Suprapubic skin (tissue), 4 donors: ENCODE measurements at regions not wholly inside any gene's neighbourhood (a gene's known extent, or its start where the extent isn't known, plus 50 kb on each side); places are given as distances from the start of the nearest gene placed in this dataset.

Experiments
- DNase-seq, 2 donors: peaks; one replicate each; pipeline ENCODE4 v3.0.0-alpha.2; 2019; ENCODE audit warnings: low spot score in 2 of 2
- H3K27ac ChIP-seq: fragments of 200-600 bp; sonication (generic); one replicate; pipeline ENCODE4 v1.5.1; 2019
- H3K27me3 ChIP-seq: fragments of 200-600 bp; sonication (generic); one replicate; pipeline ENCODE4 v1.5.1; 2019
- H3K36me3 ChIP-seq: fragments of 200-600 bp; sonication (generic); one replicate; pipeline ENCODE4 v1.5.1; 2019
- H3K4me1 ChIP-seq: fragments of 200-600 bp; sonication (generic); one replicate; pipeline ENCODE4 v1.5.1; 2019
- H3K4me3 ChIP-seq: fragments of 200-600 bp; sonication (generic); one replicate; pipeline ENCODE4 v1.5.1; 2019; ENCODE audit warnings: mild to moderate bottlenecking
- H3K9me3 ChIP-seq: fragments of 200-600 bp; sonication (generic); one replicate; pipeline ENCODE4 v1.5.1; 2019
- EP300 ChIP-seq: sonication (generic); formaldehyde crosslinking; IDR thresholded peaks from one replicate; pipeline ENCODE4 v1.6.1; 2017; ENCODE audit warnings: antibody characterized with exemption
- POLR2A ChIP-seq, 2 donors: fragments of 450-650 bp; IDR thresholded peaks; one replicate each; pipeline ENCODE4 v1.6.1; 2017; ENCODE audit warnings: antibody characterized with exemption in 2 of 2, mild to moderate bottlenecking in 2 of 2, moderate library complexity in 2 of 2
- POLR2AphosphoS5 ChIP-seq, 3 donors: sonication (generic); formaldehyde crosslinking; IDR thresholded peaks; one replicate each; pipeline ENCODE4 v1.6.1; 2017; ENCODE audit warnings: antibody characterized with exemption in 3 of 3
- WGBS: methylation state at CpG from one replicate; pipeline ENCODE4 v1.1.5; 2018; 5-methylcytosine and 5-hydroxymethylcytosine counted together
- TF ChIP-seq, protein P1 (sequence below), 2 donors: fragments of 200-600 bp in 1 of 2; fragments of 450-650 bp in 1 of 2; sonication (generic) in 1 of 2; IDR thresholded peaks; one replicate each; pipeline ENCODE4 v1.5.1; 2016 to 2019; ENCODE audit warnings: antibody characterized with exemption in 2 of 2, mild to moderate bottlenecking in 1 of 2, moderate library complexity in 1 of 2

DNA sequence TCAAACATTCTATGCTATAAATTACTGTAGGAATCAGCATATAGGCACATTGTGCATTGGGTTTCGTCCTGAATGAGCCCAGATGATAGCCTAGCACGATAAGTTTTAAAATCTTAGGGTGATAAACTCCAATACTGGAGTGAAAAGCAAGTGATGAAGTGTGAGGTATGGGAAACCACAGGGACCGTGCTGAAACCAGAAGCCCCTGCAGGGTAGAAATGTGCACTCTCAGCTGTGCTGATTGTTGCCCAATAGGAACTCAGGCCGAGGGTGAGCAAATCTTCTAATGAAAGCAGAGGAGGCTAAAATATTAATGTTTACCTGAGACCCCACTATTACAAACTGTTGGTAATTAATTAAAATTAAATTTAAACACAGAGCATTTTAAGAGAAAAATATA is 1486.6 kb downstream of the AACS start:
- TF ChIP-seq, protein P1, sequence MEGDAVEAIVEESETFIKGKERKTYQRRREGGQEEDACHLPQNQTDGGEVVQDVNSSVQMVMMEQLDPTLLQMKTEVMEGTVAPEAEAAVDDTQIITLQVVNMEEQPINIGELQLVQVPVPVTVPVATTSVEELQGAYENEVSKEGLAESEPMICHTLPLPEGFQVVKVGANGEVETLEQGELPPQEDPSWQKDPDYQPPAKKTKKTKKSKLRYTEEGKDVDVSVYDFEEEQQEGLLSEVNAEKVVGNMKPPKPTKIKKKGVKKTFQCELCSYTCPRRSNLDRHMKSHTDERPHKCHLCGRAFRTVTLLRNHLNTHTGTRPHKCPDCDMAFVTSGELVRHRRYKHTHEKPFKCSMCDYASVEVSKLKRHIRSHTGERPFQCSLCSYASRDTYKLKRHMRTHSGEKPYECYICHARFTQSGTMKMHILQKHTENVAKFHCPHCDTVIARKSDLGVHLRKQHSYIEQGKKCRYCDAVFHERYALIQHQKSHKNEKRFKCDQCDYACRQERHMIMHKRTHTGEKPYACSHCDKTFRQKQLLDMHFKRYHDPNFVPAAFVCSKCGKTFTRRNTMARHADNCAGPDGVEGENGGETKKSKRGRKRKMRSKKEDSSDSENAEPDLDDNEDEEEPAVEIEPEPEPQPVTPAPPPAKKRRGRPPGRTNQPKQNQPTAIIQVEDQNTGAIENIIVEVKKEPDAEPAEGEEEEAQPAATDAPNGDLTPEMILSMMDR (IDR thresholded peaks at IDR 0.05) = no peak
- no peak for TF ChIP-seq EP300
- no peak for TF ChIP-seq POLR2A (IDR thresholded peaks at IDR 0.05)
- TF ChIP-seq POLR2AphosphoS5 (IDR thresholded peaks at IDR 0.05) = no peak
- 60% methylated on average over 4 of the region's 4 CpGs for WGBS
- no peak overlapping the region for H3K27ac ChIP-seq

DNA sequence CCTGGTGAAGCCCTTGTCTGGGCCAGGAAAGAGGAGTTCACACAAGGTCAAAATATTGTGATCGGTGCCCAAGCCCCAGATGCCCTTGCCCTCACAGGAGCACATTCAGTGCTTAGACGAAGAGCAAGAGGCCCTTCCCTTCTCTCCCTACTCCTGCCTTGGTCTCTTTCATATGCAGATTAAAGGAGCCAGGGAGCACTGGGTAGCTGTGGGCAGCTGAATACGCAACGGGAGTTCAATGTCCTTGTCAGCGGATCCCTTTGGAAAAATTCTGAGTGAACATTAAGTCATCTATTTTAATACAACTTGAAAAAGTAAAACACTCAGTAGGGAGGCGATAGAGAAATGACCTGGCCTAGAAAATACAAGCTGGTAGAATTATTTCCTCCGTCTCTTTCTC is 1489.4 kb downstream of the AACS start:
- WGBS = 79% methylated on average over 7 of the region's 7 CpGs
- Histone ChIP-seq H3K9me3 (peaks cover 4% of the 10 kb centered on the region), H3K4me1 (no peaks in the 10 kb centered on the region), H3K4me3 (no peak overlapping the region), H3K27ac (no peak overlapping the region), H3K36me3 (no peaks in the 10 kb centered on the region), H3K27me3 (no peaks in the 10 kb centered on the region)
- DNase-seq = no peak
- TF ChIP-seq POLR2AphosphoS5 (IDR thresholded peaks at IDR 0.05) (no peak), POLR2A (IDR thresholded peaks at IDR 0.05) (no peak), EP300 (no peak)
- TF ChIP-seq, protein P1 (IDR thresholded peaks at IDR 0.05) = no peak

More for the DNA sequence above, 1486.6 kb downstream of the AACS start:
- no peak for DNase-seq
- Histone ChIP-seq H3K36me3 (no peaks in the 10 kb centered on the region), H3K4me3 (no peak overlapping the region), H3K4me1 (no peaks in the 10 kb centered on the region), H3K9me3 (peaks cover 4% of the 10 kb centered on the region), H3K27me3 (no peaks in the 10 kb centered on the region)

DNA sequence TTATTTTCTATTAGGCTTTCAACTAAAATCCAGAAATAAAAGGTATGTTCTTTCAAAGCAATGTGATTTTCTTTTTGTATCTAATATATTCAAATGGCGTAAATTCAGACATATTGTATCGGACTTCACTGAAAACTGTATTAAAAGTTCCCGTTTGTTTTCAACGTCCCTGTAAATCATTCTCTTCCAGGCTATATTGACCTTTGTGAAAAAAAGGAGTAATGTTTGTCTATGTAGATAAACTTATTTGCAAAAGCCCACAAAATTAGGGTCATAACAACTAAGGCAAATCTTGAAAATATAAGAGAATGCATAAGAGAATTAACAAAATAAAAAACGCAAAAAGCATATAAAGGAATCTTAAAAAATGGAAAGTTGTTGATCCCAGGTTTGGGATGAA is 1492.4 kb downstream of the AACS start:
- no peak overlapping the region for H3K4me3 ChIP-seq
- peaks cover 4% of the 10 kb centered on the region for H3K9me3 ChIP-seq
- no peak for DNase-seq
- TF ChIP-seq POLR2A (IDR thresholded peaks at IDR 0.05) (no peak), EP300 (no peak), POLR2AphosphoS5 (IDR thresholded peaks at IDR 0.05) (no peak)
- TF ChIP-seq, protein P1 (IDR thresholded peaks at IDR 0.05) = no peak
- no peaks in the 10 kb centered on the region for H3K27me3 ChIP-seq
- 91% methylated on average over 5 of the region's 5 CpGs for WGBS
- no peaks in the 10 kb centered on the region for H3K36me3 ChIP-seq
- no peak overlapping the region for H3K27ac ChIP-seq
- H3K4me1 ChIP-seq = no peaks in the 10 kb centered on the region

DNA sequence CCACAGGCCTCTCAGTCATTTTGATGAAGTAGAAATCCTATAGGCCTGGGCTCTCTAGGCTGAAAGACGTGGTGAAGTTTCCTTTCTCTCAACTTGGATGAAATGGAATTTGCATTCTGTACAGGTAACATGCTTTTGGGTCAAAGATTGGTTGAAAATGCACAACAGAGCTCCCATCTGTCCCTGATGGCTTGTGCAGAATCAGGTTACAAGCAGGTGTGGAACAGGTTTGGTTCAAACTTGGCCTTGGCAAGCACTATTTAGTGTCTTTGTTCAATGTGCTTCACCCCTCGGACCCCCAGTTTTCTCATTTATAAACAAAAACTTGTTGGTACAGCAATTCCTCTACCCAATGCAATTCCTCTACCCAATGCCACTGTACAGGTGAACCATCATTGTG is 1493.0 kb downstream of the AACS start:
- Histone ChIP-seq H3K4me3 (no peak overlapping the region), H3K36me3 (no peaks in the 10 kb centered on the region), H3K9me3 (peaks cover 4% of the 10 kb centered on the region), H3K27me3 (no peaks in the 10 kb centered on the region), H3K27ac (no peak overlapping the region), H3K4me1 (no peaks in the 10 kb centered on the region)
- TF ChIP-seq, protein P1 (IDR thresholded peaks at IDR 0.05) = no peak
- TF ChIP-seq POLR2A (IDR thresholded peaks at IDR 0.05) = no peak
- no peak for TF ChIP-seq POLR2AphosphoS5 (IDR thresholded peaks at IDR 0.05)
- no peak for TF ChIP-seq EP300
- DNase-seq = no peak
- WGBS = 61% methylated on average over 2 of the region's 2 CpGs

DNA sequence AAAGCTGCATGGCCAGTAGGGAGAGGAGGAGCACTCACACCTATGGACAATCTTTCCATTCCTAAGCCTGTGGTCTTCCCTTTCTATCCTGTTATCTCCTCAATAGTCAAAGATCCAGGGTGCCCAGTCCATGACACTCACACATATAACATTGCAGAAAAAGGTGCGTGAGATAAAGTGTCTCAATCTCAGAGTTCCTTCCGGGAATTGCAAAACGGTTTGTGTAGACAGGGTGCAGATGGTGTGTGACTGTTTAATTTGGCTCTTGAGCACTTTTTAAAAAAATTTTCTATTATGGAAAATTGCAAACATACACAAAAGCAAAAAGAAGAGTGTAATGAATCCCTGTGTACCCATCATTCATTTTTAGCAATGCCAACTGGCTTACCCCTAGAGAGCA is 1493.6 kb downstream of the AACS start:
- Histone ChIP-seq H3K9me3 (no peaks in the 10 kb centered on the region), H3K27me3 (no peaks in the 10 kb centered on the region), H3K4me1 (no peaks in the 10 kb centered on the region), H3K4me3 (no peak overlapping the region), H3K27ac (no peak overlapping the region), H3K36me3 (no peaks in the 10 kb centered on the region)
- TF ChIP-seq EP300 (no peak), POLR2A (IDR thresholded peaks at IDR 0.05) (no peak), POLR2AphosphoS5 (IDR thresholded peaks at IDR 0.05) (no peak)
- TF ChIP-seq, protein P1 (IDR thresholded peaks at IDR 0.05) = no peak
- 77% methylated on average over 3 of the region's 3 CpGs for WGBS
- no peak for DNase-seq
